H1 (cell line): ENCODE measurements at regions not wholly inside any gene's neighbourhood (a gene's known extent, or its start where the extent isn't known, plus 50 kb on each side); places are given as distances from the start of the nearest gene placed in this dataset.

Experiments used
- CTCF ChIA-PET: fragments of 300-600 bp; sonication (Branson Sonifier 250); formaldehyde crosslinking; loops from one replicate; lab custom pipeline; 2021; ENCODE audit not compliant: partially characterized antibody; lab: Charles Lee
- POLR2A ChIA-PET: fragments of 300-600 bp; sonication (Branson Sonifier 250); formaldehyde crosslinking; loops from one replicate; lab custom pipeline; 2021; ENCODE audit warnings: inconsistent platforms; ENCODE audit not compliant: partially characterized antibody; lab: Charles Lee
- DNase-seq, 2 experiments: peaks; one replicate each; pipeline versions ENCODE4 v3.0.0 to v3.0.0-alpha.2; 2010 to 2022; ENCODE audit warnings: low spot score in 2 of 2, low read depth in 1 of 2, mixed read lengths in 1 of 2
- FAIRE-seq: peaks from 2 replicates; lab custom pipeline; 2011; peaks lifted over from hg19 to GRCh38; lab: Jason Lieb, UNC
- H2AFZ ChIP-seq: 2 replicates; pipeline ENCODE4 v1.8.1; 2012; ENCODE audit warnings: low read length, inconsistent platforms
- H2AK5ac ChIP-seq: 2 replicates; pipeline ENCODE4 v1.6.1; 2013; ENCODE audit warnings: low read depth, low read length
- H2BK120ac ChIP-seq: replicated peaks from 2 replicates; pipeline ENCODE3; 2013; ENCODE audit warnings: low read depth, low read length, inconsistent platforms
- H2BK12ac ChIP-seq: 2 replicates; pipeline ENCODE4 v1.6.1; 2013; ENCODE audit warnings: low read depth, low read length
- H2BK15ac ChIP-seq: 2 replicates; pipeline ENCODE4 v1.6.1; 2013; ENCODE audit warnings: low read length
- H2BK20ac ChIP-seq: 2 replicates; pipeline ENCODE4 v1.6.1; 2013; ENCODE audit warnings: low read length
- H2BK5ac ChIP-seq: 2 replicates; pipeline ENCODE4 v1.6.1; 2013; ENCODE audit warnings: low read depth, low read length
- H3K14ac ChIP-seq: 2 replicates; pipeline ENCODE4 v1.6.1; 2013; ENCODE audit warnings: inconsistent platforms; ENCODE audit not compliant: insufficient read length
- H3K18ac ChIP-seq: 2 replicates; pipeline ENCODE4 v1.6.1; 2013; ENCODE audit warnings: low read length; ENCODE audit errors: extremely low read depth
- H3K23ac ChIP-seq: 2 replicates; pipeline ENCODE4 v1.6.1; 2013; ENCODE audit warnings: inconsistent platforms; ENCODE audit not compliant: insufficient read length
- H3K23me2 ChIP-seq: 2 replicates; pipeline ENCODE4 v1.6.1; 2013; ENCODE audit warnings: low read depth, low read length
- H3K27ac ChIP-seq: 2 replicates; pipeline ENCODE4 v1.6.1; 2011; ENCODE audit warnings: low read depth, low read length, inconsistent platforms
- H3K27me3 ChIP-seq, 4 experiments: replicated peaks in 1 of 4; 1 replicate in 1 of 4; 2 replicates in 3 of 4; pipeline versions ENCODE4 v1.6.1 to v1.8.1; 2011 to 2013; ENCODE audit warnings: low read length in 3 of 4, mild to moderate bottlenecking in 3 of 4, inconsistent platforms in 2 of 4, mixed read lengths in 2 of 4, moderate library complexity in 1 of 4; ENCODE audit not compliant: control insufficient read depth in 3 of 4, insufficient read depth in 3 of 4; ENCODE audit errors: extremely low read depth in 1 of 4
- H3K36me3 ChIP-seq, 4 experiments: 2 replicates each; pipeline versions ENCODE4 v1.6.1 to v1.8.1; 2011 to 2013; ENCODE audit warnings: mild to moderate bottlenecking in 4 of 4, low read length in 3 of 4, moderate library complexity in 2 of 4, control low read depth in 1 of 4, inconsistent platforms in 1 of 4; ENCODE audit not compliant: insufficient read depth in 4 of 4, control insufficient read depth in 2 of 4
- H3K4ac ChIP-seq: replicated peaks from 2 replicates; pipeline ENCODE3; 2013; ENCODE audit warnings: low read length, low read depth, mixed read lengths, inconsistent platforms; ENCODE audit not compliant: insufficient read length
- H3K4me1 ChIP-seq, 4 experiments: replicated peaks in 1 of 4; 1 replicate in 1 of 4; 2 replicates in 3 of 4; pipeline versions ENCODE4 v1.6.1 to v1.8.1; 2011 to 2013; ENCODE audit warnings: low read length in 3 of 4, inconsistent platforms in 2 of 4, mixed read lengths in 1 of 4; ENCODE audit not compliant: insufficient read depth in 4 of 4, control insufficient read depth in 3 of 4
- H3K4me2 ChIP-seq, 2 experiments: 2 replicates each; pipeline versions ENCODE4 v1.6.1 to v1.8.1; 2011 to 2013; ENCODE audit warnings: low read depth in 2 of 2, low read length in 2 of 2, control low read depth in 1 of 2, inconsistent platforms in 1 of 2, mild to moderate bottlenecking in 1 of 2; ENCODE audit not compliant: insufficient read depth in 1 of 2
- H3K4me3 ChIP-seq, 4 experiments: fragments of 200-600, 300-600 bp in 1 of 4; sonication (generic), shearing (Covaris generic), sonication (Bioruptor Twin) in 1 of 4; 2 replicates each; pipeline versions ENCODE4 v1.5.1 to v1.8.1; 2011 to 2016; ENCODE audit warnings: low read length in 4 of 4, low read depth in 3 of 4, control low read depth in 2 of 4, inconsistent platforms in 2 of 4, mild to moderate bottlenecking in 2 of 4, mixed read lengths in 1 of 4, moderate library complexity in 1 of 4; ENCODE audit not compliant: insufficient read depth in 2 of 4; ENCODE audit errors: extremely low read depth in 1 of 4
- H3K56ac ChIP-seq: replicated peaks from 2 replicates; pipeline ENCODE3; 2013; ENCODE audit warnings: low read depth, mild to moderate bottlenecking, mixed read lengths, low read length, inconsistent platforms; ENCODE audit not compliant: insufficient read length
- H3K79me1 ChIP-seq: 2 replicates; pipeline ENCODE4 v1.6.1; 2013; ENCODE audit warnings: low read depth, low read length, control low read depth
- H3K79me2 ChIP-seq, 2 experiments: 2 replicates each; pipeline versions ENCODE4 v1.6.1 to v1.8.1; 2012 to 2013; ENCODE audit warnings: low read length in 2 of 2, mild to moderate bottlenecking in 2 of 2, inconsistent platforms in 1 of 2; ENCODE audit not compliant: insufficient read depth in 2 of 2, control insufficient read depth in 1 of 2
- H3K9ac ChIP-seq, 4 experiments: replicated peaks in 1 of 4; 1 replicate in 1 of 4; 2 replicates in 3 of 4; pipeline versions ENCODE4 v1.6.1 to v1.8.1; 2011 to 2013; ENCODE audit warnings: low read depth in 3 of 4, low read length in 3 of 4, control low read depth in 2 of 4, mild to moderate bottlenecking in 2 of 4, moderate library complexity in 2 of 4, inconsistent platforms in 1 of 4; ENCODE audit errors: extremely low read depth in 1 of 4
- H3K9me3 ChIP-seq, 2 experiments: 2 replicates each; pipeline versions ENCODE4 v1.6.1 to v1.8.1; 2012 to 2013; ENCODE audit warnings: mild to moderate bottlenecking in 2 of 2, moderate library complexity in 2 of 2, control low read depth in 1 of 2, inconsistent platforms in 1 of 2, low read depth in 1 of 2, low read length in 1 of 2, mixed read lengths in 1 of 2; ENCODE audit not compliant: insufficient read depth in 2 of 2
- H4K20me1 ChIP-seq, 2 experiments: replicated peaks in 1 of 2; 2 replicates each; pipeline versions ENCODE3 to v1.8.1; 2011 to 2013; ENCODE audit warnings: inconsistent platforms in 2 of 2, low read length in 2 of 2, mild to moderate bottlenecking in 1 of 2; ENCODE audit not compliant: insufficient read depth in 2 of 2, control insufficient read depth in 1 of 2
- H4K5ac ChIP-seq: 2 replicates; pipeline ENCODE4 v1.6.1; 2013; ENCODE audit warnings: low read length, low read depth, mixed read lengths, inconsistent platforms; ENCODE audit not compliant: insufficient read length
- H4K8ac ChIP-seq: 2 replicates; pipeline ENCODE4 v1.8.0; 2013; ENCODE audit warnings: mild to moderate bottlenecking, moderate library complexity, low read length, inconsistent platforms; ENCODE audit not compliant: insufficient read depth; ENCODE audit errors: extremely low read depth
- H4K91ac ChIP-seq: replicated peaks from 2 replicates; pipeline ENCODE3; 2013; ENCODE audit warnings: low read length, mixed read lengths, inconsistent platforms; ENCODE audit not compliant: insufficient read length
- CEBPB ChIP-seq: IDR thresholded peaks from 2 replicates; pipeline ENCODE4 v1.6.1; 2012; ENCODE audit warnings: low read depth, low read length
- CHD1 ChIP-seq: IDR thresholded peaks from 2 replicates; pipeline ENCODE4 v1.6.1; 2012; ENCODE audit warnings: low read depth, low read length, improper control_type of control experiment
- CTCF ChIP-seq, 3 experiments: IDR thresholded peaks; 1 replicate in 2 of 3; 2 replicates in 1 of 3; pipeline versions ENCODE4 v1.5.1 to v1.6.1; 2011; ENCODE audit warnings: low read length in 3 of 3, mild to moderate bottlenecking in 3 of 3, inconsistent platforms in 2 of 3, low read depth in 1 of 3, moderate library complexity in 1 of 3; ENCODE audit not compliant: insufficient read depth in 1 of 3; ENCODE audit errors: control extremely low read depth in 1 of 3
- EP300 ChIP-seq, 2 experiments: IDR thresholded peaks; 1 replicate in 1 of 2; 2 replicates in 1 of 2; pipeline ENCODE4 v1.6.1; 2011 to 2012; ENCODE audit warnings: low read depth in 2 of 2, low read length in 2 of 2, mild to moderate bottlenecking in 2 of 2, borderline replicate concordance in 1 of 2, inconsistent platforms in 1 of 2, moderate library complexity in 1 of 2
- GABPA ChIP-seq: IDR thresholded peaks from 2 replicates; pipeline ENCODE4 v1.6.1; 2011; ENCODE audit warnings: mild to moderate bottlenecking, low read length, moderate library complexity, borderline replicate concordance; ENCODE audit not compliant: insufficient read depth
- GTF2F1 ChIP-seq: IDR thresholded peaks from 2 replicates; pipeline ENCODE4 v1.6.1; 2012; ENCODE audit warnings: low read depth, low read length, improper control_type of control experiment, borderline replicate concordance
- KDM5A ChIP-seq: fragments of 200-600 bp; IDR thresholded peaks from 2 replicates; pipeline ENCODE4 v1.7.1; 2012; ENCODE audit warnings: mild to moderate bottlenecking, low read length, inconsistent platforms, mixed read lengths
- NANOG ChIP-seq: IDR thresholded peaks from 2 replicates; pipeline ENCODE4 v1.6.1; 2011; ENCODE audit warnings: low read length, low read depth, mild to moderate bottlenecking, inconsistent platforms; ENCODE audit not compliant: insufficient read depth, poor library complexity, severe bottlenecking
- RBBP5 ChIP-seq: IDR thresholded peaks from 2 replicates; pipeline ENCODE4 v1.7.1; 2012; ENCODE audit warnings: low read depth, mild to moderate bottlenecking, inconsistent platforms, low read length, moderate library complexity, borderline replicate concordance
- SIN3A ChIP-seq, 2 experiments: IDR thresholded peaks in 1 of 2; conservative IDR thresholded peaks in 1 of 2; 2 replicates each; pipeline ENCODE4 v1.6.1; 2011 to 2012; ENCODE audit warnings: low read length in 2 of 2, improper control_type of control experiment in 1 of 2, low read depth in 1 of 2, mild to moderate bottlenecking in 1 of 2
- SRF ChIP-seq: IDR thresholded peaks from 2 replicates; pipeline ENCODE4 v1.6.1; 2011; ENCODE audit warnings: mild to moderate bottlenecking, low read depth, low read length, moderate library complexity
- ZNF274 ChIP-seq: IDR thresholded peaks from 2 replicates; pipeline ENCODE4 v1.7.0; 2012; ENCODE audit warnings: low read length, borderline replicate concordance; ENCODE audit errors: extremely low read depth
- WGBS, 2 experiments: shearing (Covaris generic) in 1 of 2; methylation state at CpG; one replicate each; pipeline versions ENCODE4 v1.1.6 to v1.1.7; 2013 to 2015; ENCODE audit warnings: low lambda C conversion rate in 2 of 2, mixed read lengths in 2 of 2, inconsistent platforms in 1 of 2, low coverage in 1 of 2, missing lambda C conversion rate in 1 of 2; ENCODE audit not compliant: insufficient replicate concordance in 2 of 2, insufficient coverage in 1 of 2, insufficient read length in 1 of 2; ENCODE audit errors: extremely low coverage in 1 of 2, missing lambda C conversion rate in 1 of 2; 5-methylcytosine and 5-hydroxymethylcytosine counted together

- Histone ChIP-seq H4K8ac (no peak overlapping the region), H3K23me2 (no peaks in the 10 kb centered on the region), H3K14ac (no peak overlapping the region), H4K5ac (no peak overlapping the region), H3K27me3 (no peaks in the 10 kb centered on the region), H4K20me1 (no peaks in the 10 kb centered on the region), H3K79me1 (no peaks in the 10 kb centered on the region), H3K4ac (no peak overlapping the region), H2BK12ac (no peak overlapping the region), H3K4me3 (no peak overlapping the region), H3K4me2 (no peak overlapping the region), H2BK15ac (no peak overlapping the region), H2BK5ac (no peak overlapping the region), H3K9me3 (no peaks in the 10 kb centered on the region), H4K91ac (no peak overlapping the region), H3K79me2 (no peaks in the 10 kb centered on the region), H2BK120ac (no peak overlapping the region), H3K36me3 (no peaks in the 10 kb centered on the region), H2AK5ac (no peak overlapping the region), H3K18ac (no peak overlapping the region), H2BK20ac (no peak overlapping the region), H3K9ac (no peak overlapping the region), H2AFZ (no peak overlapping the region), H3K4me1 (no peaks in the 10 kb centered on the region), H3K27ac (no peak overlapping the region), H3K23ac (no peak overlapping the region), H3K56ac (no peak overlapping the region)
- ChIA-PET POLR2A (no interaction called here), CTCF (no interaction called here)
- WGBS, 2 experiments = 99% methylated on average over 3 of the region's 3 CpGs; no CpG with 5 or more reads in 1 of the 2 experiments
- TF ChIP-seq EP300 (IDR thresholded peaks at IDR 0.05; ENCODE audit: borderline replicate concordance in 1 of 2, low read depth in 2 of 2, low read length in 2 of 2) (no peak), RBBP5 (no peak), CTCF (IDR thresholded peaks at IDR 0.05; ENCODE audit: control extremely low read depth in 1 of 3, insufficient read depth in 1 of 3, low read depth in 1 of 3, low read length in 3 of 3) (no peak), NANOG (no peak), KDM5A (no peak), GTF2F1 (no peak), SIN3A (conservative IDR thresholded peaks at IDR 0.05 in 1 of 2, IDR thresholded peaks at IDR 0.05 in 1 of 2; ENCODE audit: low read depth in 1 of 2, low read length in 2 of 2) (no peak), CHD1 (no peak), GABPA (no peak), SRF (no peak), ZNF274 (no peak), CEBPB (no peak)
- FAIRE-seq (no peak), DNase-seq (no peak)
These were observed 177.8 kb upstream of the GAP43 start for GRCh38 chr3:115445559-115445958.
